Sigmoid colon (tissue), 6 donors: ENCODE measurements at regions not wholly inside any gene's neighbourhood (a gene's known extent, or its start where the extent isn't known, plus 50 kb on each side); places are given as distances from the start of the nearest gene placed in this dataset.
"Not testable (repeated sequence)": the region's sequence is repeated elsewhere in the genome, so short reads cannot be mapped to it uniquely, and the experiment has no call there.

Experiments
- DNase-seq: peaks from one replicate; pipeline ENCODE4 v3.0.0-alpha.2; 2019
- H3K27ac ChIP-seq, 4 donors: fragments of 200-600 bp; sonication (generic); one replicate each; pipeline ENCODE4 v1.5.1; 2016 to 2019; ENCODE audit warnings: mild to moderate bottlenecking in 1 of 4
- H3K27me3 ChIP-seq, 3 donors: fragments of 200-600 bp; sonication (generic); one replicate each; pipeline ENCODE4 v1.5.1; 2019; ENCODE audit warnings: mild to moderate bottlenecking in 1 of 3
- H3K36me3 ChIP-seq, 4 donors: fragments of 200-600 bp; sonication (generic); one replicate each; pipeline ENCODE4 v1.5.1; 2016 to 2019
- H3K4me1 ChIP-seq, 4 donors: fragments of 200-600 bp; sonication (generic); one replicate each; pipeline ENCODE4 v1.5.1; 2017 to 2019
- H3K4me3 ChIP-seq, 4 donors: fragments of 200-600 bp; sonication (generic); one replicate each; pipeline ENCODE4 v1.5.1; 2017 to 2019; ENCODE audit warnings: mild to moderate bottlenecking in 2 of 4, moderate library complexity in 1 of 4
- H3K9me3 ChIP-seq, 4 donors: fragments of 200-600 bp in 3 of 4; sonication (generic) in 3 of 4; one replicate each; pipeline versions ENCODE4 v1.5.1 to v1.6.1; 2013 to 2019
- CTCF ChIP-seq, 4 experiments: fragments of 450-650 bp in 3 of 4; fragments of 200-600 bp in 1 of 4; IDR thresholded peaks; one replicate each; pipeline ENCODE4 v1.5.1; 2016 to 2019; ENCODE audit warnings: antibody characterized with exemption in 4 of 4, mild to moderate bottlenecking in 3 of 4, moderate library complexity in 2 of 4
- EP300 ChIP-seq, 4 donors: sonication (generic); formaldehyde crosslinking; IDR thresholded peaks; one replicate each; pipeline ENCODE4 v1.6.1; 2017; ENCODE audit warnings: antibody characterized with exemption in 4 of 4
- POLR2A ChIP-seq, 2 donors: fragments of 450-650 bp; IDR thresholded peaks; one replicate each; pipeline ENCODE4 v1.6.1; 2016; ENCODE audit warnings: antibody characterized with exemption in 2 of 2, mild to moderate bottlenecking in 2 of 2, moderate library complexity in 2 of 2
- POLR2AphosphoS5 ChIP-seq, 4 donors: sonication (generic); formaldehyde crosslinking; IDR thresholded peaks; one replicate each; pipeline ENCODE4 v1.6.1; 2017; ENCODE audit warnings: antibody characterized with exemption in 4 of 4
- WGBS, 2 donors: extraction: QIAGEN DNeasy Blood & Tissue Kit; methylation state at CpG; one replicate each; pipeline ENCODE4 v1.1.7; 2013; 5-methylcytosine and 5-hydroxymethylcytosine counted together
- intact Hi-C: fragments of 100-400 bp; cut with DNase I; formaldehyde crosslinking; loops from one replicate; pipeline ENCODE4 v1.15.1; 2023
- donor health status: healthy with polysubstance abuse.
- donor health status: healthy.

GRCh38 chrX:35557916-35558315, 240.2 kb upstream of the MAGEB16 start:
- DNase-seq, result no peak

GRCh38 chrX:35561985-35562384, 236.2 kb upstream of the MAGEB16 start:
- no peak for DNase-seq
- no peaks in the 10 kb centered on the region for H3K4me1 ChIP-seq
- intact Hi-C loops, result no loop called here
- H3K9me3 ChIP-seq, result no peaks in the 10 kb centered on the region
- no peak overlapping the region for H3K27ac ChIP-seq
- TF ChIP-seq POLR2AphosphoS5 (IDR thresholded peaks at IDR 0.05) (no peak), EP300 (IDR thresholded peaks at IDR 0.05) (no peak), POLR2A (IDR thresholded peaks at IDR 0.05) (no peak), CTCF (IDR thresholded peaks at IDR 0.05) (no peak)
- no peaks in the 10 kb centered on the region for H3K27me3 ChIP-seq
- no peaks in the 10 kb centered on the region for H3K36me3 ChIP-seq
- WGBS, 2 donors, result 82 to 93% methylated on average over 1 of the region's 1 CpG
- no peak overlapping the region for H3K4me3 ChIP-seq

More at GRCh38 chrX:35557916-35558315, 240.2 kb upstream of the MAGEB16 start:
- TF ChIP-seq POLR2AphosphoS5 (IDR thresholded peaks at IDR 0.05), result no peak
- TF ChIP-seq POLR2A (IDR thresholded peaks at IDR 0.05), result no peak
- no peak for TF ChIP-seq CTCF (IDR thresholded peaks at IDR 0.05)
- TF ChIP-seq EP300 (IDR thresholded peaks at IDR 0.05), result no peak
- Histone ChIP-seq H3K4me3 (no peak overlapping the region), H3K27ac (no peak overlapping the region), H3K9me3 (no peaks in the 10 kb centered on the region), H3K4me1 (no peaks in the 10 kb centered on the region), H3K27me3 (no peaks in the 10 kb centered on the region), H3K36me3 (no peaks in the 10 kb centered on the region)
- WGBS, 2 donors, result 58 to 71% methylated on average over 1 of the region's 1 CpG
- intact Hi-C loops, result no loop called here

- Histone ChIP-seq H3K9me3 (no peaks in the 10 kb centered on the region), H3K4me1 (no peaks in the 10 kb centered on the region), H3K27me3 (no peaks in the 10 kb centered on the region), H3K27ac (no peak overlapping the region), H3K36me3 (no peaks in the 10 kb centered on the region), H3K4me3 (no peak overlapping the region)
- intact Hi-C loops, result no loop called here
- TF ChIP-seq CTCF (IDR thresholded peaks at IDR 0.05), result no peak
- TF ChIP-seq POLR2AphosphoS5 (IDR thresholded peaks at IDR 0.05), result no peak
- no peak for TF ChIP-seq EP300 (IDR thresholded peaks at IDR 0.05)
- no peak for TF ChIP-seq POLR2A (IDR thresholded peaks at IDR 0.05)
- DNase-seq, result no peak
- WGBS, 2 donors, result 91 to 96% methylated on average over 3 of the region's 3 CpGs
These were observed 235.7 kb upstream of the MAGEB16 start for GRCh38 chrX:35562395-35562794.

GRCh38 chrX:35590210-35590609, 207.9 kb upstream of the MAGEB16 start:
- Histone ChIP-seq H3K4me3 (no peak overlapping the region), H3K27me3 (no peaks in the 10 kb centered on the region), H3K27ac (no peak overlapping the region), H3K36me3 (no peaks in the 10 kb centered on the region), H3K9me3 (no peaks in the 10 kb centered on the region), H3K4me1 (no peaks in the 10 kb centered on the region)
- TF ChIP-seq EP300 (IDR thresholded peaks at IDR 0.05) (no peak), CTCF (IDR thresholded peaks at IDR 0.05) (no peak), POLR2AphosphoS5 (IDR thresholded peaks at IDR 0.05) (no peak), POLR2A (IDR thresholded peaks at IDR 0.05) (no peak)
- DNase-seq, result no peak
- intact Hi-C loops, result no loop called here

GRCh38 chrX:35611562-35611961, 186.6 kb upstream of the MAGEB16 start:
- H3K4me3 ChIP-seq, intact Hi-C loops, H3K27me3 ChIP-seq, H3K4me1 ChIP-seq, H3K36me3 ChIP-seq, DNase-seq, H3K27ac ChIP-seq, H3K9me3 ChIP-seq: not testable (repeated sequence)
- WGBS, 2 donors, result 77 to 83% methylated on average over 6 of the region's 6 CpGs
